ENCODE measurements at regions not wholly inside any gene's neighbourhood (a gene's known extent, or its start where the extent isn't known, plus 50 kb on each side); places are given as distances from the start of the nearest gene placed in this dataset.
A peak's percentile ranks its signal among the peaks of the same experiment; 100 is the strongest.

- TF ChIP-seq E4F1 (IDR thresholded peaks at IDR 0.05; ENCODE audit: borderline replicate concordance, partially characterized antibody) (no peak), EZH2 (IDR thresholded peaks at IDR 0.05; ENCODE audit: borderline replicate concordance, control insufficient read depth, low read depth, low read length) (no peak), SREBF1 (IDR thresholded peaks at IDR 0.05; ENCODE audit: low read length) (no peak), MAX (IDR thresholded peaks at IDR 0.05; ENCODE audit: low read depth, low read length) (no peak), SP1 (IDR thresholded peaks at IDR 0.05; ENCODE audit: low read depth, low read length) (no peak), MYB (IDR thresholded peaks at IDR 0.05; ENCODE audit: borderline replicate concordance, low read depth, low read length) (no peak), RUNX3 (IDR thresholded peaks at IDR 0.05; ENCODE audit: low read length) (no peak), SMAD5 (IDR thresholded peaks at IDR 0.05; ENCODE audit: low read depth) (no peak), HCFC1 (IDR thresholded peaks at IDR 0.05; ENCODE audit: low read length) (no peak)
Observed at GRCh38 chr4:82260632-82261031, 113.2 kb downstream of the HNRNPD start (continued).

- TF ChIP-seq ZZZ3 (IDR thresholded peaks at IDR 0.05; ENCODE audit: control insufficient read depth, insufficient read length, low read depth) (no peak), SPI1 (IDR thresholded peaks at IDR 0.05; ENCODE audit: borderline replicate concordance, insufficient read depth, low read depth, low read length) (peak; percentile 64; the same call in 1 of the 2 replicates), ZNF207 (IDR thresholded peaks at IDR 0.05; ENCODE audit: borderline replicate concordance) (no peak), STAT3 (IDR thresholded peaks at IDR 0.05; ENCODE audit: low read depth, low read length) (no peak), MEF2B (IDR thresholded peaks at IDR 0.05; ENCODE audit: partially characterized antibody, poor library complexity, severe bottlenecking) (no peak), RCOR1 (conservative IDR thresholded peaks at IDR 0.05; ENCODE audit: low read depth, low read length) (no peak), ETV6 (conservative IDR thresholded peaks at IDR 0.05 in 1 of 2, IDR thresholded peaks at IDR 0.05 in 1 of 2; ENCODE audit: borderline replicate concordance in 1 of 2, low read depth in 1 of 2) (no peak), ZNF217 (IDR thresholded peaks at IDR 0.05) (no peak), CBX5 (IDR thresholded peaks at IDR 0.05; ENCODE audit: low read depth) (no peak), MAX (IDR thresholded peaks at IDR 0.05; ENCODE audit: low read depth, low read length) (no peak), ATF7 (IDR thresholded peaks at IDR 0.05; ENCODE audit: low read depth) (no peak), EP300 (IDR thresholded peaks at IDR 0.05; ENCODE audit: borderline replicate concordance in 1 of 2, control insufficient read depth in 1 of 2, low read depth in 2 of 2, low read length in 2 of 2) (no peak), CBFB (IDR thresholded peaks at IDR 0.05; ENCODE audit: low read depth) (no peak), IKZF2 (IDR thresholded peaks at IDR 0.05) (0 out of 4 replicates have a peak, but pooled peaks of 1 of the 2 experiments have one; percentile 10)
- Histone ChIP-seq H3K4me3 (no peak overlapping the region), H3K4me1 (ENCODE audit: control insufficient read depth, insufficient read depth, low read length) (no peaks in the 10 kb centered on the region), H3K4me2 (ENCODE audit: control insufficient read depth, insufficient read depth) (no peak overlapping the region), H3K27ac (ENCODE audit: control insufficient read depth, insufficient read depth) (no peak overlapping the region), H3K36me3 (ENCODE audit: control insufficient read depth in 2 of 2, insufficient read depth in 2 of 2, low read length in 1 of 2) (no peaks in the 10 kb centered on the region), H2AFZ (ENCODE audit: control insufficient read depth, low read depth, low read length) (no peak overlapping the region), H4K20me1 (ENCODE audit: control insufficient read depth, insufficient read depth) (no peaks in the 10 kb centered on the region), H3K9ac (ENCODE audit: control insufficient read depth, insufficient read depth, low read length) (no peak overlapping the region), H3K79me2 (ENCODE audit: control insufficient read depth, insufficient read depth, low read length) (no peaks in the 10 kb centered on the region), H3K27me3 (replicated peaks in 1 of 2; ENCODE audit: control insufficient read depth in 2 of 2, insufficient read depth in 2 of 2, low read length in 1 of 2) (no peaks in the 10 kb centered on the region), H3K9me3 (replicated peaks; ENCODE audit: control insufficient read depth, insufficient read depth, low read length) (no peaks in the 10 kb centered on the region; the same call in 2 of the 3 replicates)
- DNase-seq (ENCODE audit: low read depth, low spot score): no peak
- POLR2A ChIA-PET: no interaction called here
- BruUV-seq (replicated peaks): no TSS peak
- peak; percentile 38 for FAIRE-seq
- 3% methylated on average over 2 of the region's 2 CpGs for WGBS (ENCODE audit: insufficient coverage, insufficient replicate concordance, low lambda C conversion rate, missing lambda C conversion rate)
- intact Hi-C loops (cut with micrococcal nuclease; ENCODE audit: unreplicated experiment) (no loop called here), in situ Hi-C loops (cut with MboI) (no loop called here)
- CTCF ChIA-PET: interaction anchor here (0.6 to 1.9 kb wide), 3 partner anchors 12 to 68 kb away, joined by 3 to 6 read pairs (median 3); no protein-coding TSS in a partner anchor
- RAD21 ChIA-PET (ENCODE audit: unreplicated experiment): no interaction called here
- no peak for ATAC-seq
- SMC1A ChIA-PET (ENCODE audit: uncharacterized antibody, unreplicated experiment): interaction anchor here (0.9 to 1.0 kb wide), 2 partner anchors 10 to 13 kb away, joined by 3 to 4 read pairs; no protein-coding TSS in a partner anchor
Observed at GRCh38 chr4:82256718-82257117, 117.1 kb downstream of the HNRNPD start.

Data from GM12878 (cell line).